MCF 10A (cell line): ENCODE measurements at regions not wholly inside any gene's neighbourhood (a gene's known extent, or its start where the extent isn't known, plus 50 kb on each side); places are given as distances from the start of the nearest gene placed in this dataset.

Experiments
- BruUV-seq: library from RNA; stranded (reverse); fragments of 400-500 nt; replicated peaks from 2 replicates; lab custom pipeline; 2021; lab: Mats Ljungman, UMichigan
- CTCF ChIA-PET: fragments of 300-600 bp; sonication (Branson Sonifier 250); formaldehyde crosslinking; extraction: SDS; loops from one replicate; lab custom pipeline; 2021; ENCODE audit warnings: antibody characterized with exemption, inconsistent platforms; lab: Yijun Ruan, JAX
- POLR2A ChIA-PET: fragments of 300-600, 350-650 bp; sonication (Branson Sonifier 250); formaldehyde crosslinking; extraction: SDS; loops from one replicate; lab custom pipeline; 2020; ENCODE audit warnings: antibody characterized with exemption, inconsistent platforms; lab: Yijun Ruan, JAX
- DNase-seq: peaks from one replicate; pipeline ENCODE4 v3.0.0-alpha.2; 2018; ENCODE audit not compliant: unreplicated experiment
- H3K27ac Mint-ChIP-seq: one replicate; pipeline ENCODE4 v1.8.0; 2022; ENCODE audit warnings: mild to moderate bottlenecking, low read depth, mixed read lengths; ENCODE audit not compliant: unreplicated experiment
- H3K27me3 Mint-ChIP-seq: one replicate; pipeline ENCODE4 v1.8.0; 2022; ENCODE audit warnings: mixed read lengths; ENCODE audit not compliant: insufficient read depth, unreplicated experiment
- H3K36me3 Mint-ChIP-seq: one replicate; pipeline ENCODE4 v1.8.0; 2022; ENCODE audit warnings: mild to moderate bottlenecking, moderate library complexity, mixed read lengths; ENCODE audit not compliant: insufficient read depth, unreplicated experiment
- H3K4me1 Mint-ChIP-seq: one replicate; pipeline ENCODE4 v1.8.0; 2022; ENCODE audit warnings: mixed read lengths; ENCODE audit not compliant: insufficient read depth, unreplicated experiment
- H3K4me3 Mint-ChIP-seq: one replicate; pipeline ENCODE4 v1.8.0; 2022; ENCODE audit warnings: mild to moderate bottlenecking, moderate library complexity, mixed read lengths; ENCODE audit not compliant: unreplicated experiment
- H3K9me3 Mint-ChIP-seq: one replicate; pipeline ENCODE4 v1.8.0; 2022; ENCODE audit warnings: mixed read lengths; ENCODE audit not compliant: unreplicated experiment
- intact Hi-C: fragments of 100-400 bp; cut with micrococcal nuclease; formaldehyde crosslinking; loops from 2 replicates; pipeline ENCODE4 v1.14.1; 2022
- TF ChIP-seq, protein P1 (sequence below): fragments of 200-600 bp; IDR thresholded peaks from one replicate; pipeline ENCODE4 v1.8.0; 2022; ENCODE audit warnings: antibody characterized with exemption, mild to moderate bottlenecking; ENCODE audit not compliant: unreplicated experiment

DNA sequence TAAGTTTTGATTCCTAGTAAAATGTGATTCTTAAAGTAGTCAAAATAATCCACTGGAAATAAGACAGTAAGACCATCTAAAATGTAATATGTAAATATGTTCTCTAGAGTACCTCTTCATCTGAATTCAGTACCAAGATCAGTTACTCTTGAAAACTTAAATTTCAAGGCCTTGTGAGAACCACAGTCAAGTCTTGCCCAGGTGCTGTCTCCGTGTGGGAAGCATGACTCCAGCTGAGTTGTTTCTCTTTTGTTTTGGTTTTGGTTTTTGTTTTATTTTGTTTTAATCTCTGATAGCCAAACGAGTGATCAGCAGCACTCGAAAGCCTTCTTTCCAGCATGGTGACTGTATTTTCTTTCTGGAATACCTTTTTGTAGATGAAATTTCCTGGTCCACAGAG lies 907.0 kb downstream of the KCNJ18 start:
- ChIA-PET CTCF (no interaction called here), POLR2A (no interaction called here)
- H3K27me3 Mint-ChIP-seq, result no peaks in the 10 kb centered on the region
- no peaks in the 10 kb centered on the region for H3K36me3 Mint-ChIP-seq
- no peak for DNase-seq
- no peak overlapping the region for H3K27ac Mint-ChIP-seq
- TF ChIP-seq, protein P1, sequence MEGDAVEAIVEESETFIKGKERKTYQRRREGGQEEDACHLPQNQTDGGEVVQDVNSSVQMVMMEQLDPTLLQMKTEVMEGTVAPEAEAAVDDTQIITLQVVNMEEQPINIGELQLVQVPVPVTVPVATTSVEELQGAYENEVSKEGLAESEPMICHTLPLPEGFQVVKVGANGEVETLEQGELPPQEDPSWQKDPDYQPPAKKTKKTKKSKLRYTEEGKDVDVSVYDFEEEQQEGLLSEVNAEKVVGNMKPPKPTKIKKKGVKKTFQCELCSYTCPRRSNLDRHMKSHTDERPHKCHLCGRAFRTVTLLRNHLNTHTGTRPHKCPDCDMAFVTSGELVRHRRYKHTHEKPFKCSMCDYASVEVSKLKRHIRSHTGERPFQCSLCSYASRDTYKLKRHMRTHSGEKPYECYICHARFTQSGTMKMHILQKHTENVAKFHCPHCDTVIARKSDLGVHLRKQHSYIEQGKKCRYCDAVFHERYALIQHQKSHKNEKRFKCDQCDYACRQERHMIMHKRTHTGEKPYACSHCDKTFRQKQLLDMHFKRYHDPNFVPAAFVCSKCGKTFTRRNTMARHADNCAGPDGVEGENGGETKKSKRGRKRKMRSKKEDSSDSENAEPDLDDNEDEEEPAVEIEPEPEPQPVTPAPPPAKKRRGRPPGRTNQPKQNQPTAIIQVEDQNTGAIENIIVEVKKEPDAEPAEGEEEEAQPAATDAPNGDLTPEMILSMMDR, result no peak
- H3K9me3 Mint-ChIP-seq, result no peaks in the 10 kb centered on the region
- no TSS peak for BruUV-seq
- no peaks in the 10 kb centered on the region for H3K4me1 Mint-ChIP-seq
- no peak overlapping the region for H3K4me3 Mint-ChIP-seq
- intact Hi-C loops, result loop anchor here (10.0 kb wide), 1 partner anchor 55 kb away; no protein-coding TSS in a partner anchor

DNA sequence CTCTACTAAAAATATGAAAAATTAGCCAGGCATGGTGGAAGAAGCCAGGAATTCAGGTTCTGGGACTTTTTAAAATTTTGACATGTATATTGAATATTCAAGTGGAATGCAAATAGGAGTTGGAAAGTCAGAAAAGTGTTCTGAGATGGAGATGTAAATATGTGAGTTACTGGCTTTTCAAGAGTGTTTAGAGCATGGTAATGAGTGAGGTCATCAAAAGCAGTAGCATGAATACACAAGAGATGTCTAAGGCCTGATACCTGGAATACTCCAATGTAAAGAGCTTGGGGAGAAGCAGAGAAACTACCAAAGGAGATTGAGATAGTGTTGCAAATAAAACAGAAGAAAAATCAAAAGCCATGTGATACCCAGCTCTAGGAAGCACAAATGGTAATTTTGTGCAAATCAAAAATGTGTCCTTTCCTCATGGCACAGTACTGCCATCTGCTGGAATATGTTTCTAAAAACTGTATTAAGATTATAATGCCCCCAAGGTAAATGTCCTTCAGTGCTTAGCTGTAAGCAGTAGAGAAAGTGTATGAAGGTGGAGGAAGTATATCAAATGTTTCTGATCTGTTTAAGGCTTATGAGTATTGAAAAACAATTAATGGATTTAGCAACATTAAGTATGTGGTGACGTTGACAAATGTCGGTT lies 908.4 kb downstream of the KCNJ18 start:
- TF ChIP-seq, protein P1, result peak; percentile 46
- no peaks in the 10 kb centered on the region for H3K36me3 Mint-ChIP-seq
- no peaks in the 10 kb centered on the region for H3K4me1 Mint-ChIP-seq
- POLR2A ChIA-PET, result no interaction called here
- no TSS peak for BruUV-seq
- no peak overlapping the region for H3K4me3 Mint-ChIP-seq
- CTCF ChIA-PET, result no interaction called here
- no peaks in the 10 kb centered on the region for H3K9me3 Mint-ChIP-seq
- DNase-seq, result peak; percentile 41
- intact Hi-C loops, result no loop called here
- no peak overlapping the region for H3K27ac Mint-ChIP-seq
- H3K27me3 Mint-ChIP-seq, result no peaks in the 10 kb centered on the region
